Ovary (tissue), 3 donors: ENCODE measurements at regions not wholly inside any gene's neighbourhood (a gene's known extent, or its start where the extent isn't known, plus 50 kb on each side); places are given as distances from the start of the nearest gene placed in this dataset.

Experiments
- CTCF ChIP-seq, 3 donors: fragments of 450-650 bp in 2 of 3; fragments of 200-600 bp in 1 of 3; IDR thresholded peaks; one replicate each; pipeline versions ENCODE4 v1.5.1 to v1.8.0; 2016 to 2022; ENCODE audit warnings: antibody characterized with exemption in 3 of 3, mild to moderate bottlenecking in 1 of 3
- POLR2A ChIP-seq: fragments of 450-650 bp; IDR thresholded peaks from one replicate; pipeline ENCODE4 v1.6.1; 2017; ENCODE audit warnings: antibody characterized with exemption, mild to moderate bottlenecking, moderate library complexity
- donor health status: DM: no; HTN: no; CAD: no.

- TF ChIP-seq POLR2A = no peak
- no peak for TF ChIP-seq CTCF (IDR thresholded peaks at IDR 0.05)
Observed at GRCh38 chr15:39502082-39502447, 78.8 kb upstream of the THBS1 start.
